ENCODE measurements at regions not wholly inside any gene's neighbourhood (a gene's known extent, or its start where the extent isn't known, plus 50 kb on each side); places are given as distances from the start of the nearest gene placed in this dataset.

GRCh38 chr2:39545957-39546356 lies 108.9 kb upstream of the MAP4K3 start:
- CTCF ChIA-PET = interaction anchor here (0.9 kb wide), 1 partner anchor 182 kb away, joined by 3 read pairs; no protein-coding TSS in a partner anchor
- FAIRE-seq = no peak

GRCh38 chr2:39546409-39546808 lies 109.3 kb upstream of the MAP4K3 start:
- FAIRE-seq (no peak), ATAC-seq (no peak), DNase-seq (ENCODE audit: low read depth, low spot score) (no peak)
- H2AFZ ChIP-seq (ENCODE audit: control insufficient read depth, low read depth, low read length) = no peak overlapping the region
- intact Hi-C loops (cut with micrococcal nuclease; ENCODE audit: unreplicated experiment) = no loop called here
- H4K20me1 ChIP-seq (ENCODE audit: control insufficient read depth, insufficient read depth) = no peaks in the 10 kb centered on the region
- H3K9me3 ChIP-seq (replicated peaks; ENCODE audit: control insufficient read depth, insufficient read depth, low read length) = no peaks in the 10 kb centered on the region
- in situ Hi-C loops (cut with MboI) = no loop called here
- H3K4me2 ChIP-seq (ENCODE audit: control insufficient read depth, insufficient read depth) = no peak overlapping the region
- ChIA-PET CTCF (no interaction called here), POLR2A (no interaction called here), RAD21 (ENCODE audit: unreplicated experiment) (no interaction called here), SMC1A (ENCODE audit: uncharacterized antibody, unreplicated experiment) (no interaction called here)
- no peak overlapping the region for H3K4me3 ChIP-seq
- H3K27me3 ChIP-seq (replicated peaks in 1 of 2; ENCODE audit: control insufficient read depth in 2 of 2, insufficient read depth in 2 of 2, low read length in 1 of 2) = no peaks in the 10 kb centered on the region; a peak in 1 of 4 replicates
- no peak overlapping the region for H3K27ac ChIP-seq (ENCODE audit: control insufficient read depth, insufficient read depth)
- no TSS peak for BruUV-seq (replicated peaks)
- no peak overlapping the region for H3K9ac ChIP-seq (ENCODE audit: control insufficient read depth, insufficient read depth, low read length)
- H3K79me2 ChIP-seq (ENCODE audit: control insufficient read depth, insufficient read depth, low read length) = no peaks in the 10 kb centered on the region
- no peaks in the 10 kb centered on the region for H3K36me3 ChIP-seq (ENCODE audit: control insufficient read depth in 2 of 2, insufficient read depth in 2 of 2, low read length in 1 of 2)
- WGBS (ENCODE audit: insufficient coverage, insufficient replicate concordance, low lambda C conversion rate, missing lambda C conversion rate) = 40% methylated on average over 4 of the region's 4 CpGs
- no peaks in the 10 kb centered on the region for H3K4me1 ChIP-seq (ENCODE audit: control insufficient read depth, insufficient read depth, low read length)
- TF ChIP-seq NFYA (IDR thresholded peaks at IDR 0.05; ENCODE audit: borderline replicate concordance, low read depth, low read length) = no peak
- TF ChIP-seq HDGF (IDR thresholded peaks at IDR 0.05) = no peak
- no peak for TF ChIP-seq CEBPZ (IDR thresholded peaks at IDR 0.05; ENCODE audit: low read depth, low read length)
- TF ChIP-seq IRF4 (IDR thresholded peaks at IDR 0.05; ENCODE audit: low read depth, low read length) = no peak
- no peak for TF ChIP-seq SMAD5 (IDR thresholded peaks at IDR 0.05; ENCODE audit: low read depth)
- no peak for TF ChIP-seq BCL3 (IDR thresholded peaks at IDR 0.05; ENCODE audit: borderline replicate concordance, insufficient read depth, low read depth, low read length, poor library complexity, severe bottlenecking)
- TF ChIP-seq SRF (IDR thresholded peaks at IDR 0.05; ENCODE audit: low read depth in 2 of 2, low read length in 2 of 2) = no peak

More at GRCh38 chr2:39545957-39546356, 108.9 kb upstream of the MAP4K3 start:
- BruUV-seq (replicated peaks) = no TSS peak
- Histone ChIP-seq H3K4me2 (ENCODE audit: control insufficient read depth, insufficient read depth) (no peak overlapping the region), H3K36me3 (ENCODE audit: control insufficient read depth in 2 of 2, insufficient read depth in 2 of 2, low read length in 1 of 2) (no peaks in the 10 kb centered on the region), H3K4me3 (no peak overlapping the region), H4K20me1 (ENCODE audit: control insufficient read depth, insufficient read depth) (no peaks in the 10 kb centered on the region), H3K4me1 (ENCODE audit: control insufficient read depth, insufficient read depth, low read length) (no peaks in the 10 kb centered on the region), H3K79me2 (ENCODE audit: control insufficient read depth, insufficient read depth, low read length) (no peaks in the 10 kb centered on the region), H3K27me3 (replicated peaks in 1 of 2; ENCODE audit: control insufficient read depth in 2 of 2, insufficient read depth in 2 of 2, low read length in 1 of 2) (no peaks in the 10 kb centered on the region; a peak in 1 of 4 replicates), H3K9ac (ENCODE audit: control insufficient read depth, insufficient read depth, low read length) (no peak overlapping the region), H2AFZ (ENCODE audit: control insufficient read depth, low read depth, low read length) (no peak overlapping the region), H3K27ac (ENCODE audit: control insufficient read depth, insufficient read depth) (no peak overlapping the region), H3K9me3 (replicated peaks; ENCODE audit: control insufficient read depth, insufficient read depth, low read length) (no peaks in the 10 kb centered on the region)
- ATAC-seq (peak; percentile 23; the same call in 1 of the 3 replicates), DNase-seq (ENCODE audit: low read depth, low spot score) (no peak)
- in situ Hi-C loops (cut with MboI) = no loop called here
- WGBS (ENCODE audit: insufficient coverage, insufficient replicate concordance, low lambda C conversion rate, missing lambda C conversion rate) = 37% methylated on average over 5 of the region's 5 CpGs
- ChIA-PET RAD21 (ENCODE audit: unreplicated experiment) (no interaction called here), POLR2A (no interaction called here), SMC1A (ENCODE audit: uncharacterized antibody, unreplicated experiment) (no interaction called here)
- intact Hi-C loops (cut with micrococcal nuclease; ENCODE audit: unreplicated experiment) = no loop called here
- TF ChIP-seq HSF1 (IDR thresholded peaks at IDR 0.05; ENCODE audit: low read depth, low read length) (no peak), BHLHE40 (IDR thresholded peaks at IDR 0.05; ENCODE audit: borderline replicate concordance in 1 of 2, low read depth in 2 of 2, low read length in 1 of 2) (peak in 1 of 2 experiments; percentile 6; a peak in 1 of 4 replicates), TCF3 (IDR thresholded peaks at IDR 0.05; ENCODE audit: borderline replicate concordance, insufficient read depth, low read depth, low read length) (no peak), RUNX3 (IDR thresholded peaks at IDR 0.05; ENCODE audit: low read length) (peak; percentile 41; the same call in 1 of the 2 replicates)
